ENCODE measurements at regions not wholly inside any gene's neighbourhood (a gene's known extent, or its start where the extent isn't known, plus 50 kb on each side); places are given as distances from the start of the nearest gene placed in this dataset.
A peak's percentile ranks its signal among the peaks of the same experiment; 100 is the strongest.
"Not testable (repeated sequence)": the region's sequence is repeated elsewhere in the genome, so short reads cannot be mapped to it uniquely, and the experiment has no call there.

DNA sequence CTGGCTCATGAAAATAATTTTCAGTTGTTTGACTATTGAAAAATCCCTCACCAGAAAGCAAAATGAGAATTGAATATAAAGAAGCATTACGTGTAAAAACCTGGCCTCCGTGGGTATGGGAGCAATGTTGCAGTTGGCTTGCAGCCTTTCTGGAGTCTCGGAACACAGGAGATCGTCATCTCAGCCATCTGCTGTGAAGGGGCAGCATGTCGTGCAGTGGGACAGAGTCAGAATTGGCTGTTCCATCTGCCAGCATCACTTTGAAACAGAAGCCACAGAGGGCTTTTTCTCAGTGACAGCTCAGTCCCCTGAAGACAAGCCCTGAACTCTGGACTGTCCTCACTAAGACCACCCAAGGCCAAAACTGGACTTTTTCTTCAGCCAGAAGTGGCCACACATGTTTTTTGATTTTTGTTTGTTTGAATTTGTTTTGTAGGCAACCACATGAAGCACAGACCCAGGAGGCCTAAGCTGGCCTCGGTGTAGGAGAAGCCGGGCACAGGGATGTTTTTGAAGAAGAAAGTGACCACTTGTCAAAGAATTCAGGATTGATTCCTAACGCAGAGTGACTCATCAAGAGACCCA lies 170.8 kb upstream of the DYRK2 start:
- H3K4me3 Mint-ChIP-seq: no peak overlapping the region
- H3K36me3 Mint-ChIP-seq: no peaks in the 10 kb centered on the region
- H3K27ac Mint-ChIP-seq: no peak overlapping the region
- no peak for DNase-seq (ENCODE audit: low spot score in 2 of 2, unreplicated experiment in 2 of 2)
- no peaks in the 10 kb centered on the region for H3K9me3 Mint-ChIP-seq
- H3K4me1 Mint-ChIP-seq: peaks cover 1% of the 10 kb centered on the region
- TF ChIP-seq, protein P1, sequence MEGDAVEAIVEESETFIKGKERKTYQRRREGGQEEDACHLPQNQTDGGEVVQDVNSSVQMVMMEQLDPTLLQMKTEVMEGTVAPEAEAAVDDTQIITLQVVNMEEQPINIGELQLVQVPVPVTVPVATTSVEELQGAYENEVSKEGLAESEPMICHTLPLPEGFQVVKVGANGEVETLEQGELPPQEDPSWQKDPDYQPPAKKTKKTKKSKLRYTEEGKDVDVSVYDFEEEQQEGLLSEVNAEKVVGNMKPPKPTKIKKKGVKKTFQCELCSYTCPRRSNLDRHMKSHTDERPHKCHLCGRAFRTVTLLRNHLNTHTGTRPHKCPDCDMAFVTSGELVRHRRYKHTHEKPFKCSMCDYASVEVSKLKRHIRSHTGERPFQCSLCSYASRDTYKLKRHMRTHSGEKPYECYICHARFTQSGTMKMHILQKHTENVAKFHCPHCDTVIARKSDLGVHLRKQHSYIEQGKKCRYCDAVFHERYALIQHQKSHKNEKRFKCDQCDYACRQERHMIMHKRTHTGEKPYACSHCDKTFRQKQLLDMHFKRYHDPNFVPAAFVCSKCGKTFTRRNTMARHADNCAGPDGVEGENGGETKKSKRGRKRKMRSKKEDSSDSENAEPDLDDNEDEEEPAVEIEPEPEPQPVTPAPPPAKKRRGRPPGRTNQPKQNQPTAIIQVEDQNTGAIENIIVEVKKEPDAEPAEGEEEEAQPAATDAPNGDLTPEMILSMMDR (IDR thresholded peaks at IDR 0.05; ENCODE audit: unreplicated experiment): no peak
- H3K27me3 Mint-ChIP-seq (ENCODE audit: low read depth): no peaks in the 10 kb centered on the region

GRCh38 chr12:67482751-67483661 lies 165.5 kb upstream of the DYRK2 start:
- Mint-ChIP-seq H3K27me3 (ENCODE audit: low read depth) (no peaks in the 10 kb centered on the region), H3K4me3 (no peak overlapping the region), H3K4me1 (peaks cover 27% of the 10 kb centered on the region), H3K9me3 (peaks cover 9% of the 10 kb centered on the region), H3K36me3 (no peaks in the 10 kb centered on the region), H3K27ac (peak overlapping the region; percentile 28)
- DNase-seq (ENCODE audit: low spot score in 2 of 2, unreplicated experiment in 2 of 2): peak; percentile 66 to 71
- TF ChIP-seq, protein P1 (IDR thresholded peaks at IDR 0.05; ENCODE audit: unreplicated experiment): no peak

DNA sequence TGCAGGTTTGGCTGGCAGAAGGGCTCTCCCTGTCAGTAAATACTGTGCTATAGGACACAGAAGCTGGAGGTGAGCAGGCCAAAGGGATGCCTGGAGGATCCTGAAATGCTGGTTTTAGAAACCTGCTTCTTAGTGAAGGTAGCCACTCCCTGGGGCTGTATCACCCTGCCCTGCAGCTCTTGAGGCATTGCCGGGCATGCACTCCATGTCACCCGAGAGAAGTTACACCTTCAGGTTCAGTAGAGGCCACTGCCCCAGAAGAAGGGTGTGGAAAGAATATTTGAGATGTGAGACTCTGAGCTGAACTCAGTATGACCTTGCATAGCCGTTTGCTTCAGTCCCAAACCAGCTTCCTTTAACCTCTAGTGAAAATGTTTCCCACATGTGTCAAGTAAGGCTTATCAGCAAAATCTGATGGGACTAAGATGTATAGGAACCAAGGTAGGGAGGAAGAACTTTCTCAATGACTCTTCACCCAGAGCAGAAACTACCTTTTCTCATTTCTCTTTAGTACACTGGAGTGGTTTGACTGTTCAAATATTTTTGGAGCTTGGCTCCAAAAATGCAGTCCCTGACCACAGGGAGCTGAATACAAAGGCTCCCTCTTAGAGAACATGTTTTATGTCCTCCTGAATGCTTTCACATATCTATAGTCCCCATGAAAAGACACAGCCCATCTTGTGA lies 164.5 kb upstream of the DYRK2 start:
- peaks cover 1% of the 10 kb centered on the region for H3K36me3 Mint-ChIP-seq
- H3K9me3 Mint-ChIP-seq: peaks cover 11% of the 10 kb centered on the region
- H3K4me1 Mint-ChIP-seq: peaks cover 27% of the 10 kb centered on the region
- H3K27ac Mint-ChIP-seq: peak overlapping the region; percentile 6
- no peaks in the 10 kb centered on the region for H3K27me3 Mint-ChIP-seq (ENCODE audit: low read depth)
- TF ChIP-seq, protein P1 (IDR thresholded peaks at IDR 0.05; ENCODE audit: unreplicated experiment): no peak
- DNase-seq (ENCODE audit: low spot score in 2 of 2, unreplicated experiment in 2 of 2): no peak
- H3K4me3 Mint-ChIP-seq: no peak overlapping the region

- Mint-ChIP-seq H3K36me3 (peaks cover 7% of the 10 kb centered on the region), H3K27ac (peak overlapping the region; percentile 6), H3K4me1 (peaks cover 27% of the 10 kb centered on the region), H3K27me3 (ENCODE audit: low read depth) (no peaks in the 10 kb centered on the region), H3K4me3 (no peak overlapping the region), H3K9me3 (peaks cover 17% of the 10 kb centered on the region)
- DNase-seq (ENCODE audit: low spot score in 2 of 2, unreplicated experiment in 2 of 2): no peak
- TF ChIP-seq, protein P1 (IDR thresholded peaks at IDR 0.05; ENCODE audit: unreplicated experiment): no peak
These were observed 163.6 kb upstream of the DYRK2 start for GRCh38 chr12:67484791-67485480.

- no peak for DNase-seq (ENCODE audit: low spot score in 2 of 2, unreplicated experiment in 2 of 2)
- peaks cover 9% of the 10 kb centered on the region for H3K36me3 Mint-ChIP-seq
- H3K27me3 Mint-ChIP-seq (ENCODE audit: low read depth): no peaks in the 10 kb centered on the region
- H3K4me3 Mint-ChIP-seq: no peak overlapping the region
- peaks cover 27% of the 10 kb centered on the region for H3K4me1 Mint-ChIP-seq
- H3K27ac Mint-ChIP-seq: no peak overlapping the region
- H3K9me3 Mint-ChIP-seq: peaks cover 31% of the 10 kb centered on the region
- TF ChIP-seq, protein P1 (IDR thresholded peaks at IDR 0.05; ENCODE audit: unreplicated experiment): no peak
These were observed 161.9 kb upstream of the DYRK2 start for GRCh38 chr12:67486671-67487070.

GRCh38 chr12:67488349-67488748 lies 160.2 kb upstream of the DYRK2 start:
- H3K36me3 Mint-ChIP-seq: peaks cover 19% of the 10 kb centered on the region
- DNase-seq (ENCODE audit: low spot score in 2 of 2, unreplicated experiment in 2 of 2); H3K4me3 Mint-ChIP-seq; H3K27me3 Mint-ChIP-seq (ENCODE audit: low read depth); H3K27ac Mint-ChIP-seq: not testable (repeated sequence)
- peaks cover 20% of the 10 kb centered on the region for H3K4me1 Mint-ChIP-seq
- peaks cover 48% of the 10 kb centered on the region for H3K9me3 Mint-ChIP-seq

Measured in mesothelial cell of epicardium (in vitro differentiated cells).